PFSK-1 (cell line): ENCODE measurements at regions not wholly inside any gene's neighbourhood (a gene's known extent, or its start where the extent isn't known, plus 50 kb on each side); places are given as distances from the start of the nearest gene placed in this dataset.

ENCODE experiments used
- FOXP2 ChIP-seq: optimal IDR thresholded peaks from 2 replicates; pipeline ENCODE3; 2011; ENCODE audit warnings: borderline replicate concordance, control low read depth, inconsistent platforms; ENCODE audit not compliant: insufficient read depth; ENCODE audit errors: extremely low read length, extremely low read depth
- POLR2AphosphoS5 ChIP-seq: IDR thresholded peaks from 2 replicates; pipeline ENCODE4 v1.6.1; 2012; ENCODE audit warnings: low read depth, mild to moderate bottlenecking, control low read depth, low read length, moderate library complexity
- SIN3A ChIP-seq: IDR thresholded peaks from 2 replicates; pipeline ENCODE4 v1.6.1; 2012; ENCODE audit warnings: mild to moderate bottlenecking, low read length, moderate library complexity, borderline replicate concordance; ENCODE audit not compliant: insufficient read depth
- TAF1 ChIP-seq: IDR thresholded peaks from 2 replicates; pipeline ENCODE4 v1.6.1; 2012; ENCODE audit warnings: low read length, control low read depth, borderline replicate concordance; ENCODE audit not compliant: insufficient read depth
- TF ChIP-seq, protein P1 (sequence below), 2 experiments: IDR thresholded peaks; 2 replicates each; pipeline versions ENCODE4 v1.6.1 to v1.8.0; 2011 to 2012; ENCODE audit warnings: low read depth in 2 of 2, low read length in 2 of 2, control low read depth in 1 of 2, inconsistent platforms in 1 of 2, mild to moderate bottlenecking in 1 of 2, moderate library complexity in 1 of 2; ENCODE audit not compliant: insufficient read depth in 1 of 2

DNA sequence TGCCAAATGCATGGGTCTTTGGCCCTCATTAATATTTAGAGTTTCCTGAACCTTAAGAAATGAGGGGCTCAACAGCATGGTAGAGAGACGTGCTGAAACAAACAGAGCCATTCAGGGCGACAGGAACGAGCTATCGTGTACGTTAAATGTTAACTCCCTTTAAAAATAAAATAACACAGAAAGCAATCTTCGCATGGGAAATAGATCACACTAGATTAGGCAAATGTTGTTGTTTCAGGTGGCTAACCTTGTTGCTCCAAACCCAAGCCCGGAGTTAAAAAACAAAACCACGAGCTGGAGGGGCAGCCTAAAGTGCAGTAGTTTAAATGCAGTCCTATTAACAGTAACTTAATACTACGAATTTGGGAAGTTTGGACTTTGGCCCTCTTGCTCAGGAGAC lies 177.4 kb upstream of the TRIB2 start:
- TF ChIP-seq POLR2AphosphoS5 (no peak), SIN3A (no peak), TAF1 (no peak), FOXP2 (no peak)
- TF ChIP-seq, protein P1, sequence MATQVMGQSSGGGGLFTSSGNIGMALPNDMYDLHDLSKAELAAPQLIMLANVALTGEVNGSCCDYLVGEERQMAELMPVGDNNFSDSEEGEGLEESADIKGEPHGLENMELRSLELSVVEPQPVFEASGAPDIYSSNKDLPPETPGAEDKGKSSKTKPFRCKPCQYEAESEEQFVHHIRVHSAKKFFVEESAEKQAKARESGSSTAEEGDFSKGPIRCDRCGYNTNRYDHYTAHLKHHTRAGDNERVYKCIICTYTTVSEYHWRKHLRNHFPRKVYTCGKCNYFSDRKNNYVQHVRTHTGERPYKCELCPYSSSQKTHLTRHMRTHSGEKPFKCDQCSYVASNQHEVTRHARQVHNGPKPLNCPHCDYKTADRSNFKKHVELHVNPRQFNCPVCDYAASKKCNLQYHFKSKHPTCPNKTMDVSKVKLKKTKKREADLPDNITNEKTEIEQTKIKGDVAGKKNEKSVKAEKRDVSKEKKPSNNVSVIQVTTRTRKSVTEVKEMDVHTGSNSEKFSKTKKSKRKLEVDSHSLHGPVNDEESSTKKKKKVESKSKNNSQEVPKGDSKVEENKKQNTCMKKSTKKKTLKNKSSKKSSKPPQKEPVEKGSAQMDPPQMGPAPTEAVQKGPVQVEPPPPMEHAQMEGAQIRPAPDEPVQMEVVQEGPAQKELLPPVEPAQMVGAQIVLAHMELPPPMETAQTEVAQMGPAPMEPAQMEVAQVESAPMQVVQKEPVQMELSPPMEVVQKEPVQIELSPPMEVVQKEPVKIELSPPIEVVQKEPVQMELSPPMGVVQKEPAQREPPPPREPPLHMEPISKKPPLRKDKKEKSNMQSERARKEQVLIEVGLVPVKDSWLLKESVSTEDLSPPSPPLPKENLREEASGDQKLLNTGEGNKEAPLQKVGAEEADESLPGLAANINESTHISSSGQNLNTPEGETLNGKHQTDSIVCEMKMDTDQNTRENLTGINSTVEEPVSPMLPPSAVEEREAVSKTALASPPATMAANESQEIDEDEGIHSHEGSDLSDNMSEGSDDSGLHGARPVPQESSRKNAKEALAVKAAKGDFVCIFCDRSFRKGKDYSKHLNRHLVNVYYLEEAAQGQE (IDR thresholded peaks at IDR 0.05; ENCODE audit: insufficient read depth in 1 of 2, low read depth in 2 of 2, low read length in 2 of 2): no peak

DNA sequence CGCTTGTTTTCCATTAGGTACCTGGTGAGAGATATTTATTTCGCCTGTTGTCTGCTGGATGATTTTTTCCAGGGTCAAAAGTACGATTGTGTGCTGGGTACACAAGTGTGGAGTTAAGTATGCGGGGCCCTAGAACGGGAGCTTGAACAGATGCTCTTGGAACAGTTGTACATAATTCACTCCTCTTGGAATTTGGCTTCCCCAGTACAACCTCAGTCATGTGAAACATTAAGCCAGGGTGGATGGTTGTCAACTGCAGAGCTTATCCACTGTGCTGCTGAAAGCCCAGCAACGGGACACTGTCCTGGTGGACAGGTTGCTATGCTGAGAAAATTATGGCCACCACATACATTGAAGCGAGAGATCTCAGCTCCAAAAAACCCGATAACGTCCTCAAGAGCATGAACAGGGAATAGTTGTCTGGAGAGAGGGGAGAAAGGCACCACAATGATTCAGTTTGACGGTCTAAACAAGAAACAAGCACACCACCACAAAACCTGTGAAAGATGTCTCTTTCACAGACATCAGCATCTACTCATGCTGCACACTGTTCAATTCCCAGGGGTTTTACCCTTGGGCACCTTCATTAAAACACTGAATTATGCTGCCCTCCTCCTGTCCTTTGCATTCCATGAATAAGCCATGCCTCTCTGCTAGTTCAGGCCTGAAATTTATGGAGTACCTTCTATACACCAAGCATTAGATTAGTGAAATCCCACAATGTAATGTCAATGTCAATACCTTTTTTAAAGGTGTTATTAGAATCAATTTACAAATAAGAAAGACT lies 176.8 kb upstream of the TRIB2 start:
- TF ChIP-seq, protein P1 (IDR thresholded peaks at IDR 0.05; ENCODE audit: insufficient read depth in 1 of 2, low read depth in 2 of 2, low read length in 2 of 2): no peak
- TF ChIP-seq SIN3A (no peak), FOXP2 (no peak), POLR2AphosphoS5 (no peak), TAF1 (no peak)

DNA sequence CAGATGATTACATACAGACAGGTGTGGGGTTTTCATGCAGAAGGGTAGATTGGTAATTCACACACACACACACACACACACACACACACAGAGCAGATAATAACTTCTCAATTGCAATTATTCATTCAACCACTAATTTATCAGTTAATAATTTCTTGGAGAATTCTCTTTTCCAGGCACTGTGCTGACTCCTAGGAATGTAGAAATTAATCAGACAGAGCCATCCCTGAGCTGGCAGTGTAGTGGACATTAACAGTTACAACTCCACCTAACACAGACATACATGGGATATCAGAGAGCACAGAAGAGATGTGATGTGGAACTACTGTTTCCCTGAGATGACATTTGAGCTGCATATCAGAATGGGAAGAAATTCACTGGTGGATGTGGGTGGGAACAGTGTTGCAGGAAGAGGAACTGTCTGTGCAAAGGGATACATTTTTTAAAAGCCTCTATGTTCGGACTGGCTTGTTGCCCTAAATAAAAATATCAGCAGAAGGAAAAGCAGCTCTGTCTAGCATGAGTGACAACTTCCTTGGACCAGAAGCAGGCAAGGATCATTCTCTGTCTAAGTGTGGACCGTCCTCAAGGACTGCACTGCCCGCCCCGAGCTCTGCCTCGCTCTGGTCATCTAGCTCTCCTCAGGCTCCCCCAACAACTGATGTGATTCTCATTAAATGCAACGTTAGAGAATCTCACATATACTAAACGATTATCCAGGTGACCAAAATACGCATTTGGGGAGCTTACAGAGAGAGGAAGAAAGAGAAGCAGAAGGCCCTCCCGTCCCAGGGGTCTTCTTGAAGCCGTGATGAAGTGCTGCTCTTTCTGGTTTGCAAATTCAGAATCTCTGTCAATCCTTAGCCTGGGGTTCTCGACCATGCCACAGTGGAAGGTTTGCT lies 173.4 kb upstream of the TRIB2 start:
- TF ChIP-seq FOXP2 (no peak), SIN3A (no peak), TAF1 (no peak), POLR2AphosphoS5 (no peak)
- TF ChIP-seq, protein P1 (IDR thresholded peaks at IDR 0.05; ENCODE audit: insufficient read depth in 1 of 2, low read depth in 2 of 2, low read length in 2 of 2): no peak

DNA sequence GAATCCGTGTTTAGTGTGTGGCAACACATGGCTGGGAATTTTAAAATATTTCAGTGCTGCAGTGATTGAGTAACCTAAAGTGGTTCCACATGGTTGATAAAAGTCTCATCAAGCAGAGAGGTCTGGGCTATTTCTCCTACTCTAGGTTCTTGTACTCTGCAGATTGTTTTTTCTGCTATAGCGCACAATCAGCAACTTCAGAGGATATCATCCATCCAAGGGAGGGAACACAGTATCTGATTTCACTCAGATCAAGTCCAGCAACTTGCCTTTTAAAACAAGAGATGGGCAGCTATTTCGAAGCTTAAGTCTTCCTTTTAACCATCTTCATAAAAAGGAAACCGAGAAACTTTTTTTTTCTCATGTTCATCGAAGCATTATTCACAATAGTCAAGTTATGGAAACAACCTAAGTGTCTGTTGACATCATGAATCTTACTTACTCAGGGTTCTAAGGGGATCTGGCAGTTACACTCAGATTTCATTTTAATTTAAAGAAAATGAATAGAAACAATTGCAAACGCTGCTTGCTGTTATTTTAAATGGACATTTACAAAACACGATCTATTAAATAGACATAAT lies 172.7 kb upstream of the TRIB2 start:
- TF ChIP-seq SIN3A (no peak), TAF1 (no peak), POLR2AphosphoS5 (no peak), FOXP2 (no peak)
- TF ChIP-seq, protein P1 (IDR thresholded peaks at IDR 0.05; ENCODE audit: insufficient read depth in 1 of 2, low read depth in 2 of 2, low read length in 2 of 2): no peak
